ENCODE measurements at regions not wholly inside any gene's neighbourhood (a gene's known extent, or its start where the extent isn't known, plus 50 kb on each side); places are given as distances from the start of the nearest gene placed in this dataset.

GRCh38 chr6:8329562-8329961, 105.8 kb downstream of the SLC35B3 start:
- TF ChIP-seq CTCF (IDR thresholded peaks at IDR 0.05; ENCODE audit: insufficient read depth, low read length), result no peak
- no peak for TF ChIP-seq POLR2AphosphoS5 (IDR thresholded peaks at IDR 0.05; ENCODE audit: low read depth)

Data from HL-60 (cell line).